ENCODE measurements at regions not wholly inside any gene's neighbourhood (a gene's known extent, or its start where the extent isn't known, plus 50 kb on each side); places are given as distances from the start of the nearest gene placed in this dataset.
"Not testable (repeated sequence)": the region's sequence is repeated elsewhere in the genome, so short reads cannot be mapped to it uniquely, and the experiment has no call there.

- not testable (repeated sequence) for H3K4me1 Mint-ChIP-seq
Observed at GRCh38 chr5:97234380-97234779, 51.3 kb upstream of the RIOK2 start.

DNA sequence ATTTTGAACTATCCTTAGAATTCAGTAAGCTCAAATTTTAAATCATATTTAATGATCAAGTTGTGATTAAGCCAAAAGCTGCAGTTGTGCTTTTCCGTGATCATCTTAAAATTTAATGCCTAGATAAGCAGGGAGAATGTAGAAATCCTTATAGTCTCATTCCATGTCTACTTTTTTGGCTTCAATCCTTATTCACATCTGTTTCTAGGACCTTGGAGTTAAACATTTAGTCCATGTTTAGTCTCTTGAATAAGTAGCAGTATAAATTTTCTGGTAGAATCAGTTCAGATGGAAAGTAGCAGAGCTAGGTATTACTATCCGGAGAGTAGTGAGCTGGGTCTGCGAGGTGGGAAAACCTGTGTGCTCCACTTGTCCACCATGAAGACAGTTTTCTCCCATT is 59.3 kb upstream of the RIOK2 start:
- DNase-seq: no peak
- H3K9me3 ChIP-seq (ENCODE audit: control insufficient read depth, low read length, poor library complexity, severe bottlenecking): no peaks in the 10 kb centered on the region
- ATAC-seq: no peak
- H3K4me3 Mint-ChIP-seq: no peak overlapping the region
- H3K4me1 Mint-ChIP-seq: no peaks in the 10 kb centered on the region
- H3K36me3 Mint-ChIP-seq (ENCODE audit: low read depth): peaks cover 2% of the 10 kb centered on the region
- no peak overlapping the region for H3K27ac Mint-ChIP-seq
- no peaks in the 10 kb centered on the region for H3K27me3 Mint-ChIP-seq

More at GRCh38 chr5:97234380-97234779, 51.3 kb upstream of the RIOK2 start:
- not testable (repeated sequence) for H3K36me3 Mint-ChIP-seq (ENCODE audit: low read depth); H3K27ac Mint-ChIP-seq; H3K27me3 Mint-ChIP-seq; H3K9me3 ChIP-seq (ENCODE audit: control insufficient read depth, low read length, poor library complexity, severe bottlenecking); H3K4me3 Mint-ChIP-seq; DNase-seq; ATAC-seq

DNA sequence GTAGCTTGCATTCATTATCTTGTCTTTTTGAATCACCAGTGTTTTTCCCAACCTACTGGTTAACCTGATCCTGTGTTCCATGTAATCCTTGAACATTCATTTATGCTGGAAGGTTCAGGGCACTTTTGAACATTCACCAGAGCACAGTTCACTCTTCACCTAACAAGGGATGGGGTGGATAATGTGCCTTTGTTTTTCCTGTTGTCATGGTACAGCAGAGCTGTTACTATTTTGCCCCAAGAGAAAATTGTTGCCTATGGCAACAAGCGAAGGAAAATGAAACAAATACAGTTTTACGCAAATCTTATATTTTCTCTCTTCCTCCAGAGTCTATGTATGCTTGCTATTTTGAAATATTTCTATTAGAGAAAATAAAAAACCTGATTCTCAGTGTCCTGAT is 60.3 kb upstream of the RIOK2 start:
- Mint-ChIP-seq H3K4me1 (no peaks in the 10 kb centered on the region), H3K27ac (no peak overlapping the region), H3K27me3 (no peaks in the 10 kb centered on the region), H3K36me3 (ENCODE audit: low read depth) (peaks cover 2% of the 10 kb centered on the region), H3K4me3 (no peak overlapping the region)
- no peak for ATAC-seq
- DNase-seq: no peak
- no peaks in the 10 kb centered on the region for H3K9me3 ChIP-seq (ENCODE audit: control insufficient read depth, low read length, poor library complexity, severe bottlenecking)

DNA sequence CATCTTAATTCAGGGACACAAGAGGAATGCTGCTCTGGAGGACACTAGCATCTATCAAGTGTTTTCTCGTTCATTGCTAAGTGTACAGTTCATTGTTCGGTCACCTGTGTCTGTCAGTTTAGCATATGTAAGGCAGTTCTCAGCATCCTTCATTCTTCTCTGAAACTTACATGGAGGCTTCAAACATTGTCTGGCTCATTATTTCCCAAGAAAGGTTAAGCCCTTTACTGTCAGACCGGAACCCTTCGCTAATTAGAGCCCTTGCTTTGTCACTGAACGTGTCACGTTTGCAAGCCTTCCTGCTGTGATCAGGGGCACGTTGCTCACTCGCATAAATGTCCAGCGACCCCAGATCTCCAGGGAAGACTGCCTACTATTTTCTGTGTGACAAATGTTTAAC is 62.3 kb upstream of the RIOK2 start:
- ATAC-seq (no peak), DNase-seq (no peak)
- H3K36me3 Mint-ChIP-seq (ENCODE audit: low read depth): peaks cover under 1% of the 10 kb centered on the region
- no peak overlapping the region for H3K4me3 Mint-ChIP-seq
- H3K27ac Mint-ChIP-seq: no peak overlapping the region
- H3K9me3 ChIP-seq (ENCODE audit: control insufficient read depth, low read length, poor library complexity, severe bottlenecking): no peaks in the 10 kb centered on the region
- H3K4me1 Mint-ChIP-seq: no peaks in the 10 kb centered on the region
- no peaks in the 10 kb centered on the region for H3K27me3 Mint-ChIP-seq

- Mint-ChIP-seq H3K4me3 (no peak overlapping the region), H3K27me3 (no peaks in the 10 kb centered on the region), H3K4me1 (no peaks in the 10 kb centered on the region), H3K27ac (no peak overlapping the region), H3K36me3 (ENCODE audit: low read depth) (no peaks in the 10 kb centered on the region)
- no peak for DNase-seq
- no peaks in the 10 kb centered on the region for H3K9me3 ChIP-seq (ENCODE audit: control insufficient read depth, low read length, poor library complexity, severe bottlenecking)
- ATAC-seq: no peak
Observed at GRCh38 chr5:97250113-97250512, 67.1 kb upstream of the RIOK2 start.

GRCh38 chr5:97266076-97266475 is 83.0 kb upstream of the RIOK2 start:
- DNase-seq: no peak
- no peaks in the 10 kb centered on the region for H3K9me3 ChIP-seq (ENCODE audit: control insufficient read depth, low read length, poor library complexity, severe bottlenecking)
- Mint-ChIP-seq H3K4me3 (no peak overlapping the region), H3K36me3 (ENCODE audit: low read depth) (no peaks in the 10 kb centered on the region), H3K27ac (no peak overlapping the region), H3K27me3 (no peaks in the 10 kb centered on the region), H3K4me1 (no peaks in the 10 kb centered on the region)
- ATAC-seq: no peak

- no peak overlapping the region for H3K4me3 Mint-ChIP-seq
- H3K27ac Mint-ChIP-seq: no peak overlapping the region
- H3K4me1 Mint-ChIP-seq: no peaks in the 10 kb centered on the region
- H3K9me3 ChIP-seq (ENCODE audit: control insufficient read depth, low read length, poor library complexity, severe bottlenecking): no peaks in the 10 kb centered on the region
- DNase-seq (no peak), ATAC-seq (no peak)
- no peaks in the 10 kb centered on the region for H3K27me3 Mint-ChIP-seq
- no peaks in the 10 kb centered on the region for H3K36me3 Mint-ChIP-seq (ENCODE audit: low read depth)
Observed at GRCh38 chr5:97266576-97266975, 83.5 kb upstream of the RIOK2 start.

DNA sequence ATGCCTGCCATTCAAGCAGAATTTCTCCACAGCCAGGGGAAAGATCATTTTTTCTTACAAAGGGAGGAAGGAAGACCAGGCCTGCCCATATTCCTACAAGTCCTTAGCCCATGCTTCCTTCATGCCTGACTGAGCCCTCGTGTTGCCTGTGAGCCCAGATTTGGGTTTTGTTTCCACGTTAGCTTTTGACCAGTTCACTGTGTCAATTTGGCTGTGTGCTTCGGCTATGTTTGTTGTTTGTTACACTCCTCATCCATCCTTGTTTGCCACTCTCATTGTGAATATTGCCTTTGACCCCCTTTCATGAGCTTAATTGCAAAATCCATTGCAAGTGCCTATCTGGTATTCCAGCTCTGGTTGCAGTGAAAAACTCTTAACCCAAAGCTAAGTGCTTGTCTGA is 84.7 kb upstream of the RIOK2 start:
- DNase-seq (no peak), ATAC-seq (no peak)
- Mint-ChIP-seq H3K4me1 (no peaks in the 10 kb centered on the region), H3K36me3 (ENCODE audit: low read depth) (no peaks in the 10 kb centered on the region), H3K4me3 (no peak overlapping the region), H3K27me3 (no peaks in the 10 kb centered on the region), H3K27ac (no peak overlapping the region)
- H3K9me3 ChIP-seq (ENCODE audit: control insufficient read depth, low read length, poor library complexity, severe bottlenecking): no peaks in the 10 kb centered on the region

DNA sequence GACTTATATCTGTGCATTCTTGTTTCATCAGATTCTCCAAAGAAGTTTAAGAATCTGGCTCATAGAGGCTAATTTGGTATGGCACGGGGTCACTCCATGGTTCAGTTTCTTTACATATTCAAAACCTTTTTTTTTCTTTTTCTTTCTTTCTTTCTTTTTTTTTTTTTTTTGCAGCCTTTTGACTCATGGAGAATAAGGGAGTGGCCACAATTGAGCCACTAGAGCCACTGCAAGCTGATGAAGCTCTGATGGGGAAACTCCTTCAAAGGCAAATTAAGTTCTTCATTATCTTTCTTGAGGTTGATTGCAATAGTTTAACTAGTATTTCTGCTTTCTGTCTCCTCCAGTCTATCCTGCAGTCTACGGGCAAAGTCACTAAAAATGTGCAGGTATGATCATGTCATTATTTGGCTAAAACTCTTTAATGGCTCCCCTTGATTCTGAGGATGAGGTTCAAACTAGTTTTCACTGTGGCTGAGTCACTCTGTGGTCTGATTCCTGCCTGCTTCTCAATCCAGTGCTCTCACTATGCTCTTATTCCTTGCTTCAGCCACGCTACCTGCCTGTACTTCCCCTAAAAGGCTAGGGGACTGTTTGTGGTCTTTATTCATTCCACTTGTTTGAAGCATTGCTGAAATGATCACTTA is 93.5 kb upstream of the RIOK2 start:
- H3K4me1 Mint-ChIP-seq: no peaks in the 10 kb centered on the region
- H3K9me3 ChIP-seq (ENCODE audit: control insufficient read depth, low read length, poor library complexity, severe bottlenecking): no peaks in the 10 kb centered on the region
- H3K27ac Mint-ChIP-seq: no peak overlapping the region
- ATAC-seq (no peak), DNase-seq (no peak)
- H3K4me3 Mint-ChIP-seq: no peak overlapping the region
- H3K36me3 Mint-ChIP-seq (ENCODE audit: low read depth): no peaks in the 10 kb centered on the region
- H3K27me3 Mint-ChIP-seq: no peaks in the 10 kb centered on the region

GRCh38 chr5:97281257-97281656 is 98.2 kb upstream of the RIOK2 start:
- Mint-ChIP-seq H3K36me3 (ENCODE audit: low read depth) (no peaks in the 10 kb centered on the region), H3K27ac (no peak overlapping the region), H3K27me3 (no peaks in the 10 kb centered on the region), H3K4me1 (no peaks in the 10 kb centered on the region), H3K4me3 (no peak overlapping the region)
- ATAC-seq (no peak), DNase-seq (no peak)
- peaks cover 5% of the 10 kb centered on the region for H3K9me3 ChIP-seq (ENCODE audit: control insufficient read depth, low read length, poor library complexity, severe bottlenecking)

DNA sequence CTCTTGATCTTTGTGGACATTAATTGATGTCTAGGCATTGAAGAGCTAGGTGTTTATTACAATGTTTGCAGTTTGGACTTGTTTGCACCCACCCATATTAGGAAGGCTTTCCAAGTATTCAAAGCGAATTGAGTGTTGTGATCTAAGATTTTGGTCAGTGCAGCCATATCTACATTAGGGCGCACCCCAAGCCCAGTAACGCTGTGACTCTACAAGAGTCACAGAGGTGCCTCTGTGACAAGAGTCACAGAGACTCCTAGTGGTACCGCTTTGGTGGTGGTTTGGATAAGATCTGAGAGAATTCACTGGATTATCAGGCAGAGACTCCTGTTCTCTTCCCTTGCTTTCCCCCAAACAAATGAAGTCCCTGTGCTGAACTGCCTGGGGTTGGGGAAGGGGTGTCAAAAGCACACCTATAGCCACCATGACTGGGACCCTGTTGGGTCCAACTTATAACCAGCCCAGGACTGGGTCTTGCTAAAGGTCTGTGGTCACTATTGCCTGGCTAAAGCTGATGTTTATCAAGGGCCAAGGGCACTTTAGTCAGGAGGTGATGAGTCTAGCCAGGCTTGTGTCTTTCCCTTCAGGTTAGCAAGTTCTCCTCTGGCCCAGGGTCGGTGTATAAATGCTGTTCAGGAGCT is 114.1 kb upstream of the RIOK2 start:
- Mint-ChIP-seq H3K27ac (no peak overlapping the region), H3K4me1 (no peaks in the 10 kb centered on the region), H3K4me3 (no peak overlapping the region), H3K27me3 (no peaks in the 10 kb centered on the region), H3K36me3 (ENCODE audit: low read depth) (no peaks in the 10 kb centered on the region)
- ATAC-seq (no peak), DNase-seq (no peak)
- H3K9me3 ChIP-seq (ENCODE audit: control insufficient read depth, low read length, poor library complexity, severe bottlenecking): no peaks in the 10 kb centered on the region

- Mint-ChIP-seq H3K36me3 (ENCODE audit: low read depth) (no peaks in the 10 kb centered on the region), H3K4me3 (no peak overlapping the region), H3K27ac (no peak overlapping the region), H3K27me3 (no peaks in the 10 kb centered on the region), H3K4me1 (no peaks in the 10 kb centered on the region)
- no peak for DNase-seq
- H3K9me3 ChIP-seq (ENCODE audit: control insufficient read depth, low read length, poor library complexity, severe bottlenecking): no peaks in the 10 kb centered on the region
- ATAC-seq: no peak
Observed at GRCh38 chr5:97297704-97298091, 114.7 kb upstream of the RIOK2 start.

- ATAC-seq; DNase-seq; H3K9me3 ChIP-seq (ENCODE audit: control insufficient read depth, low read length, poor library complexity, severe bottlenecking); H3K27ac Mint-ChIP-seq; H3K27me3 Mint-ChIP-seq; H3K4me3 Mint-ChIP-seq; H3K36me3 Mint-ChIP-seq (ENCODE audit: low read depth); H3K4me1 Mint-ChIP-seq: not testable (repeated sequence)
Observed at GRCh38 chr5:97301181-97301580, 118.1 kb upstream of the RIOK2 start.

DNA sequence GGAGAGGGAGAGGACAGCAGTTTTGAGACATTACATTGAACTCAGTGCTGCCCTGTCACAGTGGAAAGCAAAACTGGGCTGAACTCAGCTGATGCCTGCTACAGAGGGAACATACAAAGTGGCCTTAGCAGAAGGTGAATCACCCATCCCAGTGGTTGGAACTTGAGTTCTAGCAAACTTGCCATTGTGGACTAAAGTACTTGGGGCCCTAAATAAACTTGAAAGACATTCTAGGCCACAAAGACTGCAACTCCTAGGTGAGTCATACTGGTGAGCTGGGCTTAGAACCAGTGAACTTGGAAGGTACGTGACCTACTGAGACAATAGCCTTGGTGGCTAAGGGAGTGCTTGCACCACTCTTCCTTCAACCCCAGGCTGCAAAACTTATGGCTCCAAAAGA is 155.7 kb upstream of the RIOK2 start:
- H3K27ac Mint-ChIP-seq: no peak overlapping the region
- no peaks in the 10 kb centered on the region for H3K4me1 Mint-ChIP-seq
- H3K27me3 Mint-ChIP-seq: no peaks in the 10 kb centered on the region
- H3K4me3 Mint-ChIP-seq: no peak overlapping the region
- H3K9me3 ChIP-seq (ENCODE audit: control insufficient read depth, low read length, poor library complexity, severe bottlenecking): no peaks in the 10 kb centered on the region
- DNase-seq (no peak), ATAC-seq (no peak)
- H3K36me3 Mint-ChIP-seq (ENCODE audit: low read depth): no peaks in the 10 kb centered on the region
